ENCODE measurements at regions not wholly inside any gene's neighbourhood (a gene's known extent, or its start where the extent isn't known, plus 50 kb on each side); places are given as distances from the start of the nearest gene placed in this dataset.
"Not testable (repeated sequence)": the region's sequence is repeated elsewhere in the genome, so short reads cannot be mapped to it uniquely, and the experiment has no call there.

GRCh38 chr14:65153101-65153500, 50.8 kb upstream of the MAX start:
- no peak for DNase-seq

GRCh38 chr14:65156568-65157366, 54.5 kb upstream of the MAX start:
- no peak for DNase-seq

GRCh38 chr14:65159281-65160062, 57.2 kb upstream of the MAX start:
- no peak for DNase-seq

GRCh38 chr14:65160091-65160490, 57.8 kb upstream of the MAX start:
- no peak for DNase-seq

- no peak for DNase-seq
Measured at GRCh38 chr14:65162031-65162430, 59.7 kb upstream of the MAX start.

- no peak for DNase-seq
Measured at GRCh38 chr14:65164068-65164824, 61.9 kb upstream of the MAX start.

- DNase-seq, result no peak
Measured at GRCh38 chr14:65164825-65165135, 62.5 kb upstream of the MAX start.

- no peak for DNase-seq
Measured at GRCh38 chr14:65167072-65167645, 64.8 kb upstream of the MAX start.

GRCh38 chr14:65168840-65169239, 66.5 kb upstream of the MAX start:
- DNase-seq, result no peak

GRCh38 chr14:65169351-65169750, 67.0 kb upstream of the MAX start:
- peak; percentile 5 for DNase-seq

GRCh38 chr14:65170318-65170717, 68.0 kb upstream of the MAX start:
- no peak for DNase-seq

GRCh38 chr14:65170768-65171507, 68.6 kb upstream of the MAX start:
- DNase-seq, result peak; percentile 18

- no peak for DNase-seq
Measured at GRCh38 chr14:65173973-65174693, 71.8 kb upstream of the MAX start.

GRCh38 chr14:65174783-65175182, 72.5 kb upstream of the MAX start:
- DNase-seq, result no peak

GRCh38 chr14:65177551-65177950, 75.2 kb upstream of the MAX start:
- no peak for DNase-seq

- DNase-seq, result not testable (repeated sequence)
Measured at GRCh38 chr14:65179231-65179630, 76.9 kb upstream of the MAX start.

- no peak for DNase-seq
Measured at GRCh38 chr14:65179918-65180724, 77.8 kb upstream of the MAX start.

- no peak for DNase-seq
Measured at GRCh38 chr14:65180725-65181025, 78.4 kb upstream of the MAX start.

- DNase-seq, result no peak
Measured at GRCh38 chr14:65184032-65184764, 81.9 kb upstream of the MAX start.

GRCh38 chr14:65185829-65186228, 83.5 kb upstream of the MAX start:
- DNase-seq, result no peak
